Amniotic stem cell (primary cell): ENCODE measurements at regions not wholly inside any gene's neighbourhood (a gene's known extent, or its start where the extent isn't known, plus 50 kb on each side); places are given as distances from the start of the nearest gene placed in this dataset.
"Not testable (repeated sequence)": the region's sequence is repeated elsewhere in the genome, so short reads cannot be mapped to it uniquely, and the experiment has no call there.

Experiments used
- DNase-seq: peaks from one replicate; lab custom pipeline; 2025; lab: John Stamatoyannopoulos, UW

GRCh38 chr4:156545003-156545785 is 426.4 kb downstream of the PDGFC start:
- no peak for DNase-seq

GRCh38 chr4:156539376-156539775 is 432.2 kb downstream of the PDGFC start:
- no peak for DNase-seq

GRCh38 chr4:156538651-156539257 is 432.8 kb downstream of the PDGFC start:
- DNase-seq = no peak

- DNase-seq = no peak
Measured at GRCh38 chr4:156538210-156538609, 433.4 kb downstream of the PDGFC start.

- no peak for DNase-seq
Measured at GRCh38 chr4:156537286-156537685, 434.3 kb downstream of the PDGFC start.

- DNase-seq = no peak
Measured at GRCh38 chr4:156536661-156537060, 434.9 kb downstream of the PDGFC start.

GRCh38 chr4:156534205-156534604 is 437.4 kb downstream of the PDGFC start:
- no peak for DNase-seq

- no peak for DNase-seq
Measured at GRCh38 chr4:156528216-156528615, 443.4 kb downstream of the PDGFC start.

GRCh38 chr4:156527237-156527993 is 444.2 kb downstream of the PDGFC start:
- no peak for DNase-seq

GRCh38 chr4:156523991-156524390 is 447.6 kb downstream of the PDGFC start:
- no peak for DNase-seq

- no peak for DNase-seq
Measured at GRCh38 chr4:156523492-156523891, 448.1 kb downstream of the PDGFC start.

- no peak for DNase-seq
Measured at GRCh38 chr4:156521631-156522030, 450.0 kb downstream of the PDGFC start.

GRCh38 chr4:156517956-156518355 is 453.6 kb downstream of the PDGFC start:
- no peak for DNase-seq

GRCh38 chr4:156517546-156517945 is 454.1 kb downstream of the PDGFC start:
- no peak for DNase-seq

GRCh38 chr4:156516698-156517097 is 454.9 kb downstream of the PDGFC start:
- no peak for DNase-seq

- DNase-seq = no peak
Measured at GRCh38 chr4:156515295-156515694, 456.3 kb downstream of the PDGFC start.

GRCh38 chr4:156512622-156513021 is 459.0 kb downstream of the PDGFC start:
- no peak for DNase-seq

- DNase-seq = not testable (repeated sequence)
Measured at GRCh38 chr4:156509921-156510320, 461.7 kb downstream of the PDGFC start.

- DNase-seq = no peak
Measured at GRCh38 chr4:156505341-156505955, 466.2 kb downstream of the PDGFC start.

GRCh38 chr4:156503119-156503518 is 468.5 kb downstream of the PDGFC start:
- no peak for DNase-seq

- no peak for DNase-seq
Measured at GRCh38 chr4:156501962-156502361, 469.6 kb downstream of the PDGFC start.

GRCh38 chr4:156499684-156500083 is 471.9 kb downstream of the PDGFC start:
- no peak for DNase-seq

GRCh38 chr4:156497486-156497885 is 474.1 kb downstream of the PDGFC start:
- no peak for DNase-seq
